Smooth muscle cell (in vitro differentiated cells): ENCODE measurements at regions not wholly inside any gene's neighbourhood (a gene's known extent, or its start where the extent isn't known, plus 50 kb on each side); places are given as distances from the start of the nearest gene placed in this dataset.

Experiments
- DNase-seq: peaks from one replicate; lab custom pipeline; 2025; ENCODE audit not compliant: unreplicated experiment; lab: John Stamatoyannopoulos, UW
- H2AFZ ChIP-seq: fragments of 200-600 bp; sonication (generic); 2 replicates; pipeline ENCODE4 v1.6.0; 2016; ENCODE audit warnings: antibody characterized with exemption, low read depth, mild to moderate bottlenecking
- H3F3A ChIP-seq: fragments of 200-600 bp; sonication (generic); 2 replicates; pipeline ENCODE4 v1.6.0; 2017; ENCODE audit warnings: antibody characterized with exemption, low read depth
- H3K27ac ChIP-seq: fragments of 200-600 bp; sonication (generic); 2 replicates; pipeline ENCODE4 v1.5.1; 2016; ENCODE audit warnings: low read depth, mild to moderate bottlenecking
- H3K27me3 ChIP-seq: fragments of 200-600 bp; sonication (generic); 2 replicates; pipeline ENCODE4 v1.6.1; 2016; ENCODE audit warnings: low read depth, mild to moderate bottlenecking
- H3K36me3 ChIP-seq: fragments of 200-600 bp; sonication (generic); 2 replicates; pipeline ENCODE4 v1.5.1; 2016; ENCODE audit warnings: low read depth
- H3K4me1 ChIP-seq: fragments of 200-600 bp; sonication (generic); 2 replicates; pipeline ENCODE4 v1.5.1; 2016; ENCODE audit warnings: low read depth
- H3K4me2 ChIP-seq: fragments of 200-600 bp; sonication (generic); 2 replicates; pipeline ENCODE4 v1.6.0; 2016; ENCODE audit warnings: mild to moderate bottlenecking
- H3K4me3 ChIP-seq: fragments of 200-600 bp; sonication (generic); 2 replicates; pipeline ENCODE4 v1.5.1; 2016; ENCODE audit warnings: mild to moderate bottlenecking
- H3K79me2 ChIP-seq: fragments of 200-600 bp; sonication (generic); 2 replicates; pipeline ENCODE4 v1.6.0; 2016; ENCODE audit warnings: low read depth, mild to moderate bottlenecking
- H3K9ac ChIP-seq: fragments of 200-600 bp; sonication (generic); 2 replicates; pipeline ENCODE4 v1.6.0; 2016; ENCODE audit warnings: low read depth
- H3K9me3 ChIP-seq: fragments of 200-600 bp; sonication (generic); replicated peaks from 2 replicates; pipeline ENCODE4 v1.5.1; 2016; ENCODE audit warnings: low read depth
- H4K20me1 ChIP-seq: fragments of 200-600 bp; sonication (generic); 2 replicates; pipeline ENCODE4 v1.6.0; 2016; ENCODE audit warnings: low read depth
- WGBS: methylation state at CpG from one replicate; pipeline ENCODE4 v1.1.7; 2016; ENCODE audit warnings: low lambda C conversion rate; 5-methylcytosine and 5-hydroxymethylcytosine counted together
- TF ChIP-seq, protein P1 (sequence below): fragments of 200-600 bp; sonication (generic); IDR thresholded peaks from 2 replicates; pipeline ENCODE4 v1.5.1; 2017; ENCODE audit warnings: borderline replicate concordance, mild to moderate bottlenecking, antibody characterized with exemption; ENCODE audit not compliant: insufficient read depth, poor library complexity, severe bottlenecking

GRCh38 chr9:89750117-89750791, 145.4 kb downstream of the GADD45G start:
- 30% methylated on average over 10 of the region's 10 CpGs for WGBS
- Histone ChIP-seq H3K4me1 (peaks cover 6% of the 10 kb centered on the region), H3F3A (peaks cover 10% of the 10 kb centered on the region), H2AFZ (no peak overlapping the region), H3K36me3 (no peaks in the 10 kb centered on the region), H3K4me2 (peak overlapping the region; percentile 23), H3K9me3 (no peaks in the 10 kb centered on the region), H3K9ac (no peak overlapping the region), H3K79me2 (no peaks in the 10 kb centered on the region), H3K4me3 (no peak overlapping the region), H3K27me3 (no peaks in the 10 kb centered on the region), H4K20me1 (no peaks in the 10 kb centered on the region), H3K27ac (peak overlapping the region; percentile 32)
- no peak for DNase-seq
- TF ChIP-seq, protein P1, sequence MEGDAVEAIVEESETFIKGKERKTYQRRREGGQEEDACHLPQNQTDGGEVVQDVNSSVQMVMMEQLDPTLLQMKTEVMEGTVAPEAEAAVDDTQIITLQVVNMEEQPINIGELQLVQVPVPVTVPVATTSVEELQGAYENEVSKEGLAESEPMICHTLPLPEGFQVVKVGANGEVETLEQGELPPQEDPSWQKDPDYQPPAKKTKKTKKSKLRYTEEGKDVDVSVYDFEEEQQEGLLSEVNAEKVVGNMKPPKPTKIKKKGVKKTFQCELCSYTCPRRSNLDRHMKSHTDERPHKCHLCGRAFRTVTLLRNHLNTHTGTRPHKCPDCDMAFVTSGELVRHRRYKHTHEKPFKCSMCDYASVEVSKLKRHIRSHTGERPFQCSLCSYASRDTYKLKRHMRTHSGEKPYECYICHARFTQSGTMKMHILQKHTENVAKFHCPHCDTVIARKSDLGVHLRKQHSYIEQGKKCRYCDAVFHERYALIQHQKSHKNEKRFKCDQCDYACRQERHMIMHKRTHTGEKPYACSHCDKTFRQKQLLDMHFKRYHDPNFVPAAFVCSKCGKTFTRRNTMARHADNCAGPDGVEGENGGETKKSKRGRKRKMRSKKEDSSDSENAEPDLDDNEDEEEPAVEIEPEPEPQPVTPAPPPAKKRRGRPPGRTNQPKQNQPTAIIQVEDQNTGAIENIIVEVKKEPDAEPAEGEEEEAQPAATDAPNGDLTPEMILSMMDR = no peak

DNA sequence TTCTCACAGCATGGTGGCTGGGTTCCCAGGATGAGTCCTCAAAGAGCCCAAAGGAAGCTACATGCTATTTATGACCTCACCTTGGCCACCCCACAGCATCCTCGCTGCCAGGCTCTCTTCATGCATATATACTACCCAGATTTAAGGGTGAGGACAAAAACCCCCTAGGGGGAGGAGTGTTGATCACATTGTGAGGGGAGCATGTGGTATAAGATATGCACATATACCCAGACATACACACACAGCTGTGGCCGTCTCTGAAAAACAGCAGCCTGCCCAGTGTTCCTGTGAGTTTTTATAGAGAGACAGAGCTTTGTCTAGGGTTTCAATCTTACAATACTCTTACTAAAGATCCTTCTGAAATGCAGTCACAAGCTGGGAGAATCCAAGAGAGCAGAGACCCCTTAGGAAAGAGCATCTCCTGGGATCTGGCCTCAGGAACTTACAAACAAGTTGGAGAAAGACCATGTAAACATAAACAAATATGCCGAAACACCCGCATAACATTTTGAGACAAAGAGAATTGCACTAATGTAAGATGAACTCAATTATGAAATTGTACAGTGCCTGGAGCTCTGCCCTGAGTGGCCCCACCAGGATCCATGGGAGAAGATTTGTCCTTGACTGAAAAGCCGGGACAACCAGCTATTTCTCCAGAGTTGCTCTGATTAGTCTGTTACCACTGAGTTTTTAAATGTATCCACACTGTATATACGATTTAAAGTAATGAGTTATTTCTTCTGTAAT, 146.4 kb downstream of the GADD45G start:
- no peak overlapping the region for H3K27ac ChIP-seq
- H3K4me1 ChIP-seq = peaks cover 6% of the 10 kb centered on the region
- no peaks in the 10 kb centered on the region for H3K27me3 ChIP-seq
- TF ChIP-seq, protein P1 = no peak
- DNase-seq = no peak
- H3K9me3 ChIP-seq = no peaks in the 10 kb centered on the region
- no peak overlapping the region for H2AFZ ChIP-seq
- H3K4me3 ChIP-seq = no peak overlapping the region
- H3K36me3 ChIP-seq = no peaks in the 10 kb centered on the region
- H3K9ac ChIP-seq = no peak overlapping the region
- H4K20me1 ChIP-seq = no peaks in the 10 kb centered on the region
- H3K4me2 ChIP-seq = no peak overlapping the region
- H3K79me2 ChIP-seq = no peaks in the 10 kb centered on the region
- 76% methylated on average over 6 of the region's 6 CpGs for WGBS
- H3F3A ChIP-seq = peaks cover 10% of the 10 kb centered on the region

DNA sequence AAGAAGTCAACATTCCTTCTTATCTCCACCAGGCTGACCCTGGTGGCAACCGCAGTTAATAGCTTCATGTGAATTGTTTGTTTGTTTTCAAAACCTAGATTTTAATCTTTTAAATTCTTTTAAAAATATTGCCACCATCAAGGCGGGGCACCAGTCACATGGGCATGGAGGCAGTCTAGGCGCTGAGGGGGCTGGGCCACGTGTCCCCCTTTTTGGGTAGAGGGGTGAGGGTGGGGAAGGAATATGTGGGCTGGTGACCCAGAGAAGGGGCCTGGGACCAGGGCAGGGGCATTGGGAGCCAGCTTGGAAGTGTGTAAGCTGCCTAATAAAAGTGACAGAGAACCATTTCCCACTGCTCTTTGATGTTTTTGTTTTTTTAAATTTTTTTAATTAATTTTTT, 147.3 kb downstream of the GADD45G start:
- TF ChIP-seq, protein P1 = no peak
- WGBS = 78% methylated on average over 4 of the region's 4 CpGs
- no peak for DNase-seq

More for the DNA sequence above, 147.3 kb downstream of the GADD45G start:
- no peaks in the 10 kb centered on the region for H3K36me3 ChIP-seq
- no peak overlapping the region for H3K4me2 ChIP-seq
- no peaks in the 10 kb centered on the region for H4K20me1 ChIP-seq
- H3K9me3 ChIP-seq = no peaks in the 10 kb centered on the region
- H2AFZ ChIP-seq = no peak overlapping the region
- H3K79me2 ChIP-seq = no peaks in the 10 kb centered on the region
- H3K4me3 ChIP-seq = no peak overlapping the region
- H3F3A ChIP-seq = peaks cover 10% of the 10 kb centered on the region
- H3K27ac ChIP-seq = no peak overlapping the region
- H3K9ac ChIP-seq = no peak overlapping the region
- peaks cover 6% of the 10 kb centered on the region for H3K4me1 ChIP-seq
- no peaks in the 10 kb centered on the region for H3K27me3 ChIP-seq
